Endothelial cell of umbilical vein (primary cell): ENCODE measurements at regions not wholly inside any gene's neighbourhood (a gene's known extent, or its start where the extent isn't known, plus 50 kb on each side); places are given as distances from the start of the nearest gene placed in this dataset.

Experiments
- BruUV-seq: library from RNA; stranded (reverse); fragments of 400-500 nt; replicated peaks from 2 replicates; lab custom pipeline; 2021; lab: Mats Ljungman, UMichigan
- CTCF ChIA-PET: fragments of 300-600, 350-600 bp; sonication (Branson Sonifier 250); formaldehyde crosslinking; loops from one replicate; lab custom pipeline; 2021; ENCODE audit warnings: antibody characterized with exemption, inconsistent platforms; lab: Charles Lee
- POLR2A ChIA-PET: fragments of 300-600, 350-600 bp; sonication (Branson Sonifier 250); formaldehyde crosslinking; loops from one replicate; lab custom pipeline; 2021; ENCODE audit warnings: antibody characterized with exemption, inconsistent platforms; lab: Charles Lee
- DNase-seq: peaks from one replicate; pipeline ENCODE4 v3.0.0-alpha.2; 2011; ENCODE audit warnings: low read depth, low spot score
- FAIRE-seq: peaks from 2 replicates; lab custom pipeline; 2011; peaks lifted over from hg19 to GRCh38; lab: Jason Lieb, UNC
- H2AFZ ChIP-seq: 2 replicates; pipeline ENCODE4 v1.6.0; 2012; ENCODE audit warnings: low read depth, low read length, control low read depth, inconsistent platforms
- H3K27ac ChIP-seq: 2 replicates; pipeline ENCODE4 v1.5.1; 2011; ENCODE audit warnings: low read depth, mild to moderate bottlenecking, control low read depth, low read length, moderate library complexity; ENCODE audit not compliant: insufficient read depth
- H3K27me3 ChIP-seq, 2 experiments: 2 replicates each; pipeline versions ENCODE4 v1.6.0 to v1.6.1; 2011; ENCODE audit warnings: low read length in 2 of 2, mixed read lengths in 1 of 2; ENCODE audit not compliant: control insufficient read depth in 2 of 2, insufficient read depth in 2 of 2
- H3K36me3 ChIP-seq, 2 experiments: 2 replicates in 1 of 2; 3 replicates in 1 of 2; pipeline ENCODE4 v1.5.1; 2011; ENCODE audit warnings: low read length in 2 of 2, mild to moderate bottlenecking in 1 of 2, moderate library complexity in 1 of 2; ENCODE audit not compliant: control insufficient read depth in 2 of 2, insufficient read depth in 2 of 2; ENCODE audit errors: extremely low read depth in 1 of 2
- H3K4me1 ChIP-seq: 3 replicates; pipeline ENCODE4 v1.5.1; 2011; ENCODE audit warnings: mild to moderate bottlenecking, low read length; ENCODE audit not compliant: control insufficient read depth, insufficient read depth; ENCODE audit errors: extremely low read depth
- H3K4me2 ChIP-seq: 2 replicates; pipeline ENCODE4 v1.6.1; 2011; ENCODE audit warnings: low read length, control low read depth, mixed read lengths; ENCODE audit not compliant: insufficient read depth
- H3K4me3 ChIP-seq, 3 experiments: fragments of 200-600 bp in 1 of 3; sonication (generic), shearing (Covaris generic) in 1 of 3; replicated peaks in 1 of 3; 2 replicates each; pipeline ENCODE4 v1.5.1; 2011 to 2016; ENCODE audit warnings: control low read depth in 3 of 3, low read length in 3 of 3, mild to moderate bottlenecking in 2 of 3, inconsistent platforms in 1 of 3, low read depth in 1 of 3, moderate library complexity in 1 of 3; ENCODE audit not compliant: insufficient read depth in 1 of 3
- H3K79me2 ChIP-seq: 2 replicates; pipeline ENCODE4 v1.6.0; 2012; ENCODE audit warnings: low read length, inconsistent platforms; ENCODE audit not compliant: control insufficient read depth, insufficient read depth
- H3K9ac ChIP-seq: replicated peaks from 2 replicates; pipeline ENCODE3; 2011; ENCODE audit warnings: low read length, control low read depth; ENCODE audit not compliant: insufficient read depth; ENCODE audit errors: extremely low read depth
- H3K9me1 ChIP-seq: replicated peaks from 3 replicates; pipeline ENCODE4 v1.6.0; 2011; ENCODE audit warnings: mild to moderate bottlenecking, low read length; ENCODE audit not compliant: control insufficient read depth, insufficient read depth; ENCODE audit errors: extremely low read depth
- H3K9me3 ChIP-seq: replicated peaks from 2 replicates; pipeline ENCODE4 v1.5.1; 2012; ENCODE audit warnings: low read length, inconsistent platforms; ENCODE audit not compliant: control insufficient read depth, insufficient read depth
- H4K20me1 ChIP-seq: replicated peaks from 2 replicates; pipeline ENCODE3; 2011; ENCODE audit warnings: mild to moderate bottlenecking, low read length; ENCODE audit not compliant: control insufficient read depth, insufficient read depth; ENCODE audit errors: extremely low read depth
- EZH2 ChIP-seq: IDR thresholded peaks from 2 replicates; pipeline ENCODE4 v1.6.1; 2012; ENCODE audit warnings: borderline replicate concordance, low read depth, mild to moderate bottlenecking, moderate library complexity, low read length, inconsistent platforms; ENCODE audit not compliant: severe bottlenecking
- FOS ChIP-seq: IDR thresholded peaks from 2 replicates; pipeline ENCODE4 v1.6.1; 2011; ENCODE audit warnings: mild to moderate bottlenecking, low read length, moderate library complexity, borderline replicate concordance; ENCODE audit not compliant: insufficient read depth
- GATA2 ChIP-seq: IDR thresholded peaks from 2 replicates; pipeline ENCODE4 v1.7.0; 2011; ENCODE audit warnings: low read depth, mild to moderate bottlenecking, moderate library complexity, mixed read lengths, low read length; ENCODE audit not compliant: insufficient read length, insufficient read depth
- POLR2A ChIP-seq: IDR thresholded peaks from 2 replicates; pipeline ENCODE4 v1.6.1; 2012; ENCODE audit warnings: low read depth, mild to moderate bottlenecking, control low read depth, low read length
- POLR2AphosphoS5 ChIP-seq: IDR thresholded peaks from 2 replicates; pipeline ENCODE4 v1.6.1; 2012; ENCODE audit warnings: low read depth, mild to moderate bottlenecking, control low read depth, low read length, moderate library complexity; ENCODE audit not compliant: insufficient read depth
- dilution Hi-C: fragments of 300-500 bp; cut with MboI; formaldehyde crosslinking; loops from one replicate; pipeline ENCODE4 v1.15.0; 2019; ENCODE audit warnings: low sequenced_read_pairs; ENCODE audit not compliant: extremely low pct_ligation_motif_present
- intact Hi-C: fragments of 100-400 bp; cut with micrococcal nuclease; formaldehyde crosslinking; loops from one replicate; pipeline ENCODE4 v1.10.0; 2022
- TF ChIP-seq, protein P1 (sequence below), 2 donors: IDR thresholded peaks; 1 replicate in 1 of 2; 2 replicates in 1 of 2; pipeline ENCODE4 v1.5.1; 2011; ENCODE audit warnings: low read length in 2 of 2, mild to moderate bottlenecking in 2 of 2, moderate library complexity in 2 of 2, control low read depth in 1 of 2, inconsistent platforms in 1 of 2, low read depth in 1 of 2; ENCODE audit not compliant: insufficient read depth in 1 of 2; ENCODE audit errors: extremely low read depth in 1 of 2
- TF ChIP-seq, protein P2 (sequence below): IDR thresholded peaks from 2 replicates; pipeline ENCODE4 v1.6.1; 2011; ENCODE audit not compliant: insufficient read depth, insufficient read length

DNA sequence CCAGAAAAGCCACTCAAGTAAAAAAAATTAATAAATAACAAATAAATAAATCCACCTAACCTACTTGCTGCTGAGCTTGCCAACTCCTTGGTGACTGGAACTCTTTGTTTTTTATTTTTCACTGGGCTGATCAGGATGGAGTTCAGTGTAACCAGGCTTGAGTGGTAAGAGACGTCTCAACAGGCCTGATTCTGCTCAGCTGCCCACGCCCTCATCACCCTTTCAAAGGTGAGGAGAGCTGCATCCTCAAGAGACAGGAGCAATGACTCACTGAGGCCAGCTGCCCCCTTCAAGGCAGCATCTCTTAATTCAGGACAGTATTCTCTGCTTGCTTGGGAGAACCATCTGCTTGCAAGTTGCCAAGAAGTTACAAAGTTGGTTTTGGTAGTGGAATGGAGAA is 111.9 kb upstream of the CPM start:
- TF ChIP-seq, protein P1, sequence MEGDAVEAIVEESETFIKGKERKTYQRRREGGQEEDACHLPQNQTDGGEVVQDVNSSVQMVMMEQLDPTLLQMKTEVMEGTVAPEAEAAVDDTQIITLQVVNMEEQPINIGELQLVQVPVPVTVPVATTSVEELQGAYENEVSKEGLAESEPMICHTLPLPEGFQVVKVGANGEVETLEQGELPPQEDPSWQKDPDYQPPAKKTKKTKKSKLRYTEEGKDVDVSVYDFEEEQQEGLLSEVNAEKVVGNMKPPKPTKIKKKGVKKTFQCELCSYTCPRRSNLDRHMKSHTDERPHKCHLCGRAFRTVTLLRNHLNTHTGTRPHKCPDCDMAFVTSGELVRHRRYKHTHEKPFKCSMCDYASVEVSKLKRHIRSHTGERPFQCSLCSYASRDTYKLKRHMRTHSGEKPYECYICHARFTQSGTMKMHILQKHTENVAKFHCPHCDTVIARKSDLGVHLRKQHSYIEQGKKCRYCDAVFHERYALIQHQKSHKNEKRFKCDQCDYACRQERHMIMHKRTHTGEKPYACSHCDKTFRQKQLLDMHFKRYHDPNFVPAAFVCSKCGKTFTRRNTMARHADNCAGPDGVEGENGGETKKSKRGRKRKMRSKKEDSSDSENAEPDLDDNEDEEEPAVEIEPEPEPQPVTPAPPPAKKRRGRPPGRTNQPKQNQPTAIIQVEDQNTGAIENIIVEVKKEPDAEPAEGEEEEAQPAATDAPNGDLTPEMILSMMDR (IDR thresholded peaks at IDR 0.05; ENCODE audit: extremely low read depth in 1 of 2, insufficient read depth in 1 of 2, low read depth in 1 of 2, low read length in 2 of 2) = no peak
- TF ChIP-seq POLR2AphosphoS5 (no peak), EZH2 (no peak), POLR2A (no peak), GATA2 (no peak), FOS (no peak)
- TF ChIP-seq, protein P2, sequence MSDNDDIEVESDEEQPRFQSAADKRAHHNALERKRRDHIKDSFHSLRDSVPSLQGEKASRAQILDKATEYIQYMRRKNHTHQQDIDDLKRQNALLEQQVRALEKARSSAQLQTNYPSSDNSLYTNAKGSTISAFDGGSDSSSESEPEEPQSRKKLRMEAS = no peak
- Histone ChIP-seq H3K36me3 (no peaks in the 10 kb centered on the region), H2AFZ (no peak overlapping the region), H3K27me3 (peaks cover 3 to 13% of the 10 kb centered on the region in 2 experiments), H4K20me1 (no peaks in the 10 kb centered on the region), H3K27ac (no peak overlapping the region), H3K9me3 (no peaks in the 10 kb centered on the region), H3K79me2 (no peaks in the 10 kb centered on the region), H3K9ac (no peak overlapping the region), H3K4me3 (no peak overlapping the region), H3K4me2 (no peak overlapping the region), H3K9me1 (no peaks in the 10 kb centered on the region), H3K4me1 (no peaks in the 10 kb centered on the region)
- dilution Hi-C loops (no loop called here), intact Hi-C loops (no loop called here)
- FAIRE-seq = no peak
- BruUV-seq = no TSS peak
- ChIA-PET CTCF (no interaction called here), POLR2A (no interaction called here)
- DNase-seq = no peak
